Erythroblast (primary cell): ENCODE measurements at regions not wholly inside any gene's neighbourhood (a gene's known extent, or its start where the extent isn't known, plus 50 kb on each side); places are given as distances from the start of the nearest gene placed in this dataset.
"Not testable (repeated sequence)": the region's sequence is repeated elsewhere in the genome, so short reads cannot be mapped to it uniquely, and the experiment has no call there.

Experiments used
- GATA1 ChIP-seq: IDR thresholded peaks from 2 replicates; pipeline ENCODE4 v1.6.1; 2011; ENCODE audit warnings: low read depth, mild to moderate bottlenecking, control low read depth, low read length, moderate library complexity
- POLR2A ChIP-seq: IDR thresholded peaks from 2 replicates; pipeline ENCODE4 v1.6.1; 2011; ENCODE audit warnings: mild to moderate bottlenecking, low read length

DNA sequence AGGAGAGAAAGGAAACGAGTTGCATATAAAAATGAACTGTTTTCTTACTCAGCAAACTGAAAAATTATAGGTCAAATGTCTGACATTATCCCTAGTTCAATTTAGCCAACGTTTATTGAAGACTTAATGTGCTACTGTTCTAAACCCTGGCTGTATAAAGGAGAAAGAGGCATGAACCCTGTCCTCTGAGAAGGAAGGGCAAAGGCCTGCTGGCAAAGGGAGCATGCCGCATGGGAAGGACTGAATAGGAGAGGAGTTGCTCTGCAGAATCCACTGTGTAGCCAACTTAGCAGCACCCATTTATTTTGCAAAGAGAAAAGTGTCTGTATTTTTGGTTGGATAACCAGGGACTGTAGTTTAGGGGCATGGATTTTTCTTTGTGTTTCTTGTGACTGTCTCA lies 132.5 kb downstream of the GOSR1 start:
- not testable (repeated sequence) for TF ChIP-seq POLR2A, GATA1
